MM.1S (cell line): ENCODE measurements at regions not wholly inside any gene's neighbourhood (a gene's known extent, or its start where the extent isn't known, plus 50 kb on each side); places are given as distances from the start of the nearest gene placed in this dataset.

Experiments used
- DNase-seq: peaks from one replicate; pipeline ENCODE4 v3.0.0-alpha.2; 2015
- H2AFZ ChIP-seq: fragments of 300-600 bp; sonication (generic); 2 replicates; pipeline ENCODE4 v1.6.0; 2016; ENCODE audit warnings: antibody characterized with exemption, low read length
- H3F3A ChIP-seq: fragments of 300-600 bp; sonication (generic); 2 replicates; pipeline ENCODE4 v1.6.1; 2016; ENCODE audit warnings: mild to moderate bottlenecking, antibody characterized with exemption, low read length, moderate library complexity, mixed read lengths; ENCODE audit not compliant: insufficient read depth
- H3K27ac ChIP-seq: fragments of 300-600 bp; sonication (generic); 2 replicates; pipeline ENCODE4 v1.5.1; 2016; ENCODE audit warnings: mild to moderate bottlenecking, low read length
- H3K27me3 ChIP-seq: fragments of 300-600 bp; sonication (generic); replicated peaks from 2 replicates; pipeline ENCODE4 v1.6.0; 2016; ENCODE audit warnings: low read length; ENCODE audit not compliant: insufficient read depth
- H3K36me3 ChIP-seq: fragments of 300-600 bp; sonication (generic); replicated peaks from 2 replicates; pipeline ENCODE4 v1.6.1; 2016; ENCODE audit warnings: mild to moderate bottlenecking, low read length, mixed read lengths; ENCODE audit not compliant: insufficient read depth
- H3K4me1 ChIP-seq: fragments of 300-600 bp; sonication (generic); 2 replicates; pipeline ENCODE4 v1.6.1; 2016; ENCODE audit warnings: low read length, mixed read lengths
- H3K4me2 ChIP-seq: fragments of 300-600 bp; sonication (generic); 2 replicates; pipeline ENCODE4 v1.6.0; 2016; ENCODE audit warnings: low read depth, low read length
- H3K4me3 ChIP-seq: fragments of 300-600 bp; sonication (generic); 2 replicates; pipeline ENCODE4 v1.5.1; 2016; ENCODE audit warnings: low read length, mixed read lengths
- H3K79me2 ChIP-seq: fragments of 300-600 bp; sonication (generic); 2 replicates; pipeline ENCODE4 v1.6.1; 2016; ENCODE audit warnings: mixed run types, low read length, mixed read lengths
- H3K9ac ChIP-seq: fragments of 300-600 bp; sonication (generic); 2 replicates; pipeline ENCODE4 v1.6.1; 2016; ENCODE audit warnings: low read length, mixed read lengths
- H3K9me2 ChIP-seq: fragments of 300-600 bp; sonication (generic); replicated peaks from 2 replicates; pipeline ENCODE4 v1.6.1; 2016; ENCODE audit warnings: mild to moderate bottlenecking, low read length, mixed read lengths; ENCODE audit not compliant: insufficient read depth
- H3K9me3 ChIP-seq: fragments of 300-600 bp; sonication (generic); replicated peaks from 2 replicates; pipeline ENCODE4 v1.6.1; 2016; ENCODE audit warnings: mild to moderate bottlenecking, low read length, mixed read lengths; ENCODE audit not compliant: insufficient read depth
- H4K20me1 ChIP-seq: fragments of 300-600 bp; sonication (generic); 2 replicates; pipeline ENCODE4 v1.6.1; 2016; ENCODE audit warnings: mild to moderate bottlenecking, low read length, moderate library complexity, mixed read lengths; ENCODE audit not compliant: insufficient read depth
- CTCF ChIP-seq: fragments of 300-600 bp; sonication (generic); IDR thresholded peaks from 2 replicates; pipeline ENCODE4 v1.5.1; 2016; ENCODE audit warnings: antibody characterized with exemption, low read length, mixed read lengths
- EZH2 ChIP-seq: fragments of 300-600 bp; sonication (generic); optimal IDR thresholded peaks from 2 replicates; pipeline ENCODE3; 2017; ENCODE audit warnings: low read depth, mild to moderate bottlenecking, antibody characterized with exemption, low read length, mixed read lengths
- EZH2phosphoT487 ChIP-seq: fragments of 300-600 bp; sonication (generic); IDR thresholded peaks from 2 replicates; pipeline ENCODE4 v1.6.1; 2018; ENCODE audit warnings: antibody characterized with exemption, low read length

- Histone ChIP-seq H3K4me3 (no peak overlapping the region), H4K20me1 (no peaks in the 10 kb centered on the region), H3K36me3 (no peaks in the 10 kb centered on the region), H3K4me1 (peaks cover 39% of the 10 kb centered on the region), H3K79me2 (no peaks in the 10 kb centered on the region), H2AFZ (no peak overlapping the region), H3K9ac (no peak overlapping the region), H3K9me3 (no peaks in the 10 kb centered on the region), H3K27ac (no peak overlapping the region), H3K4me2 (no peak overlapping the region), H3K9me2 (no peaks in the 10 kb centered on the region), H3K27me3 (no peaks in the 10 kb centered on the region), H3F3A (peaks cover 8% of the 10 kb centered on the region; the same call in 1 of the 2 replicates)
- DNase-seq = no peak
- no peak for TF ChIP-seq EZH2phosphoT487
- no peak for TF ChIP-seq CTCF
- no peak for TF ChIP-seq EZH2
Observed at GRCh38 chr15:70260580-70260979, 162.9 kb upstream of the TLE3 start.

GRCh38 chr15:70259640-70260508, 162.2 kb upstream of the TLE3 start:
- TF ChIP-seq EZH2 (no peak), EZH2phosphoT487 (no peak), CTCF (no peak; the same call in none of the 2 replicates)
- Histone ChIP-seq H3K27me3 (no peaks in the 10 kb centered on the region), H3K4me1 (peaks cover 39% of the 10 kb centered on the region), H3K9me2 (no peaks in the 10 kb centered on the region), H4K20me1 (no peaks in the 10 kb centered on the region), H3K9ac (no peak overlapping the region), H3F3A (peaks cover 8% of the 10 kb centered on the region; the same call in 1 of the 2 replicates), H3K4me2 (no peak overlapping the region), H3K27ac (no peak overlapping the region), H2AFZ (no peak overlapping the region), H3K4me3 (no peak overlapping the region), H3K9me3 (no peaks in the 10 kb centered on the region), H3K79me2 (no peaks in the 10 kb centered on the region), H3K36me3 (no peaks in the 10 kb centered on the region)
- DNase-seq = peak; percentile 33

- no peaks in the 10 kb centered on the region for H3K79me2 ChIP-seq
- H3K4me1 ChIP-seq = peaks cover 39% of the 10 kb centered on the region
- H3K27me3 ChIP-seq = no peaks in the 10 kb centered on the region
- H2AFZ ChIP-seq = no peak overlapping the region
- no peak overlapping the region for H3K4me3 ChIP-seq
- no peaks in the 10 kb centered on the region for H4K20me1 ChIP-seq
- TF ChIP-seq EZH2phosphoT487 = no peak
- no peak for TF ChIP-seq EZH2
- TF ChIP-seq CTCF = no peak
- H3K27ac ChIP-seq = no peak overlapping the region; the same call in 1 of the 2 replicates
- no peak overlapping the region for H3K4me2 ChIP-seq
- no peaks in the 10 kb centered on the region for H3K36me3 ChIP-seq
- H3K9me2 ChIP-seq = no peaks in the 10 kb centered on the region
- H3F3A ChIP-seq = peaks cover 8% of the 10 kb centered on the region; the same call in 1 of the 2 replicates
- no peaks in the 10 kb centered on the region for H3K9me3 ChIP-seq
- H3K9ac ChIP-seq = no peak overlapping the region
- DNase-seq = no peak
Observed at GRCh38 chr15:70259028-70259424, 161.3 kb upstream of the TLE3 start.
